Superior temporal gyrus (tissue), 1 donor: ENCODE measurements at regions not wholly inside any gene's neighbourhood (a gene's known extent, or its start where the extent isn't known, plus 50 kb on each side); places are given as distances from the start of the nearest gene placed in this dataset.
"Not testable (repeated sequence)": the region's sequence is repeated elsewhere in the genome, so short reads cannot be mapped to it uniquely, and the experiment has no call there.

Source experiments
- DNase-seq: peaks from one replicate; pipeline ENCODE4 v3.0.0-alpha.2; 2016; ENCODE audit errors: extremely low spot score

- no peak for DNase-seq
Measured at GRCh38 chr15:81939604-81940440, 106.0 kb downstream of the MEX3B start.

- DNase-seq: no peak
Measured at GRCh38 chr15:81937189-81937588, 108.6 kb downstream of the MEX3B start.

GRCh38 chr15:81930582-81931369 lies 115.0 kb downstream of the MEX3B start:
- DNase-seq: no peak

- DNase-seq: no peak
Measured at GRCh38 chr15:81929557-81929956, 116.3 kb downstream of the MEX3B start.

- DNase-seq: no peak
Measured at GRCh38 chr15:81926981-81927380, 118.8 kb downstream of the MEX3B start.

- DNase-seq: no peak
Measured at GRCh38 chr15:81924729-81925128, 121.1 kb downstream of the MEX3B start.

- no peak for DNase-seq
Measured at GRCh38 chr15:81923561-81924350, 122.1 kb downstream of the MEX3B start.

GRCh38 chr15:81922143-81922542 lies 123.7 kb downstream of the MEX3B start:
- no peak for DNase-seq

GRCh38 chr15:81921163-81921562 lies 124.7 kb downstream of the MEX3B start:
- DNase-seq: no peak

GRCh38 chr15:81918767-81919166 lies 127.1 kb downstream of the MEX3B start:
- not testable (repeated sequence) for DNase-seq

GRCh38 chr15:81916451-81916850 lies 129.4 kb downstream of the MEX3B start:
- no peak for DNase-seq

- no peak for DNase-seq
Measured at GRCh38 chr15:81915990-81916389, 129.8 kb downstream of the MEX3B start.

- DNase-seq: no peak
Measured at GRCh38 chr15:81914734-81915256, 131.0 kb downstream of the MEX3B start.

GRCh38 chr15:81914333-81914732 lies 131.5 kb downstream of the MEX3B start:
- DNase-seq: no peak

GRCh38 chr15:81911022-81911971 lies 134.5 kb downstream of the MEX3B start:
- no peak for DNase-seq

- no peak for DNase-seq
Measured at GRCh38 chr15:81910355-81911021, 135.3 kb downstream of the MEX3B start.

- DNase-seq: no peak
Measured at GRCh38 chr15:81909011-81909358, 136.8 kb downstream of the MEX3B start.

- no peak for DNase-seq
Measured at GRCh38 chr15:81908111-81908510, 137.7 kb downstream of the MEX3B start.

GRCh38 chr15:81907521-81907920 lies 138.3 kb downstream of the MEX3B start:
- no peak for DNase-seq

- no peak for DNase-seq
Measured at GRCh38 chr15:81905889-81906288, 139.9 kb downstream of the MEX3B start.
